Glutamatergic neuron (in vitro differentiated cells): ENCODE measurements at regions not wholly inside any gene's neighbourhood (a gene's known extent, or its start where the extent isn't known, plus 50 kb on each side); places are given as distances from the start of the nearest gene placed in this dataset.
"Not testable (repeated sequence)": the region's sequence is repeated elsewhere in the genome, so short reads cannot be mapped to it uniquely, and the experiment has no call there.

Source experiments
- DNase-seq: peaks from one replicate; pipeline ENCODE4 v3.0.0; 2022
- H3K27ac Mint-ChIP-seq: one replicate; pipeline ENCODE4 v1.8.0; 2020; ENCODE audit warnings: mild to moderate bottlenecking, mixed read lengths, inconsistent platforms; ENCODE audit not compliant: unreplicated experiment
- H3K27me3 Mint-ChIP-seq: one replicate; pipeline ENCODE4 v1.8.0; 2020; ENCODE audit warnings: mild to moderate bottlenecking, moderate library complexity, mixed read lengths, inconsistent platforms; ENCODE audit not compliant: unreplicated experiment
- H3K36me3 Mint-ChIP-seq: one replicate; pipeline ENCODE4 v1.8.0; 2020; ENCODE audit warnings: mild to moderate bottlenecking, mixed read lengths, inconsistent platforms; ENCODE audit not compliant: unreplicated experiment
- H3K4me1 Mint-ChIP-seq: one replicate; pipeline ENCODE4 v1.8.0; 2020; ENCODE audit warnings: mild to moderate bottlenecking, low read depth, mixed read lengths, inconsistent platforms; ENCODE audit not compliant: unreplicated experiment
- H3K4me3 Mint-ChIP-seq: one replicate; pipeline ENCODE4 v1.8.0; 2020; ENCODE audit warnings: mild to moderate bottlenecking, mixed read lengths, inconsistent platforms; ENCODE audit not compliant: unreplicated experiment
- H3K9me3 Mint-ChIP-seq: one replicate; pipeline ENCODE4 v1.8.0; 2020; ENCODE audit warnings: mild to moderate bottlenecking, moderate library complexity, mixed read lengths, inconsistent platforms; ENCODE audit not compliant: unreplicated experiment
- CTCF ChIP-seq: fragments of 200-600 bp; sonication (generic); IDR thresholded peaks from one replicate; pipeline ENCODE4 v1.5.0; 2021; ENCODE audit not compliant: partially characterized antibody, unreplicated experiment

- Mint-ChIP-seq H3K4me1 (no peaks in the 10 kb centered on the region), H3K36me3 (no peaks in the 10 kb centered on the region), H3K27ac (no peak overlapping the region), H3K9me3 (no peaks in the 10 kb centered on the region), H3K4me3 (no peak overlapping the region), H3K27me3 (peaks cover 3% of the 10 kb centered on the region)
- TF ChIP-seq CTCF, result no peak
- no peak for DNase-seq
Measured at GRCh38 chrX:3522101-3522650, 175.7 kb upstream of the MXRA5 start.

- no peak for TF ChIP-seq CTCF
- Mint-ChIP-seq H3K4me1 (no peaks in the 10 kb centered on the region), H3K36me3 (no peaks in the 10 kb centered on the region), H3K27ac (no peak overlapping the region), H3K9me3 (no peaks in the 10 kb centered on the region), H3K4me3 (no peak overlapping the region), H3K27me3 (peaks cover 3% of the 10 kb centered on the region)
- no peak for DNase-seq
Measured at GRCh38 chrX:3521396-3521795, 174.9 kb upstream of the MXRA5 start.

GRCh38 chrX:3520982-3521381 is 174.5 kb upstream of the MXRA5 start:
- Mint-ChIP-seq H3K36me3 (no peaks in the 10 kb centered on the region), H3K9me3 (no peaks in the 10 kb centered on the region), H3K27me3 (peaks cover 3% of the 10 kb centered on the region), H3K27ac (no peak overlapping the region), H3K4me3 (no peak overlapping the region), H3K4me1 (no peaks in the 10 kb centered on the region)
- no peak for TF ChIP-seq CTCF
- no peak for DNase-seq

- TF ChIP-seq CTCF, result no peak
- H3K4me1 Mint-ChIP-seq, result no peaks in the 10 kb centered on the region
- peaks cover 3% of the 10 kb centered on the region for H3K27me3 Mint-ChIP-seq
- no peak overlapping the region for H3K27ac Mint-ChIP-seq
- H3K9me3 Mint-ChIP-seq, result no peaks in the 10 kb centered on the region
- H3K4me3 Mint-ChIP-seq, result no peak overlapping the region
- DNase-seq, result no peak
- no peaks in the 10 kb centered on the region for H3K36me3 Mint-ChIP-seq
Measured at GRCh38 chrX:3520458-3520857, 174.0 kb upstream of the MXRA5 start.

- H3K4me3 Mint-ChIP-seq, DNase-seq, H3K27ac Mint-ChIP-seq, H3K27me3 Mint-ChIP-seq, H3K9me3 Mint-ChIP-seq, H3K4me1 Mint-ChIP-seq, H3K36me3 Mint-ChIP-seq: not testable (repeated sequence)
Measured at GRCh38 chrX:3519384-3519783, 172.9 kb upstream of the MXRA5 start.
